CD8-positive, alpha-beta memory T cell (primary cell): ENCODE measurements at regions not wholly inside any gene's neighbourhood (a gene's known extent, or its start where the extent isn't known, plus 50 kb on each side); places are given as distances from the start of the nearest gene placed in this dataset.

ENCODE experiments used
- CTCF ChIA-PET: fragments of 350-600 bp; sonication (Branson Sonifier 250); formaldehyde crosslinking; loops from one replicate; lab custom pipeline; 2021; ENCODE audit warnings: antibody characterized with exemption; lab: Charles Lee
- POLR2A ChIA-PET: fragments of 350-600 bp; sonication (Branson Sonifier 250); formaldehyde crosslinking; loops from one replicate; lab custom pipeline; 2021; ENCODE audit warnings: antibody characterized with exemption; lab: Charles Lee
- DNase-seq, 5 donors: peaks; one replicate each; pipeline versions ENCODE4 v3.0.0 to v3.0.0-alpha.2; 2020 to 2022; ENCODE audit warnings: mixed read lengths in 1 of 5
- H3K27ac ChIP-seq: one replicate; pipeline ENCODE4 v1.7.0; 2013; ENCODE audit warnings: low read depth, mild to moderate bottlenecking, low read length, moderate library complexity
- H3K27me3 ChIP-seq: 2 replicates; pipeline ENCODE4 v1.7.0; 2013; ENCODE audit warnings: low read length, mild to moderate bottlenecking; ENCODE audit not compliant: insufficient read depth, poor library complexity, severe bottlenecking
- H3K36me3 ChIP-seq: 2 replicates; pipeline ENCODE4 v1.7.0; 2013; ENCODE audit warnings: mild to moderate bottlenecking, low read length, moderate library complexity; ENCODE audit not compliant: insufficient read depth
- H3K4me1 ChIP-seq: 2 replicates; pipeline ENCODE4 v1.7.0; 2013; ENCODE audit warnings: mild to moderate bottlenecking, low read length, moderate library complexity; ENCODE audit not compliant: insufficient read depth
- H3K4me3 ChIP-seq: 2 replicates; pipeline ENCODE4 v1.7.0; 2013; ENCODE audit warnings: mild to moderate bottlenecking, low read length
- H3K9me3 ChIP-seq: 2 replicates; pipeline ENCODE4 v1.7.0; 2013; ENCODE audit warnings: mild to moderate bottlenecking, low read length
- H3K27ac Mint-ChIP-seq, 8 donors: one replicate each; pipeline ENCODE4 v1.8.0; 2020 to 2021; ENCODE audit warnings: mixed read lengths in 8 of 8, mild to moderate bottlenecking in 6 of 8, inconsistent platforms in 3 of 8, moderate library complexity in 3 of 8
- H3K27me3 Mint-ChIP-seq, 2 donors: one replicate each; pipeline ENCODE4 v1.8.0; 2020 to 2021; ENCODE audit warnings: mixed read lengths in 2 of 2, mild to moderate bottlenecking in 1 of 2, moderate library complexity in 1 of 2
- H3K36me3 Mint-ChIP-seq, 3 donors: one replicate each; pipeline ENCODE4 v1.8.0; 2020 to 2021; ENCODE audit warnings: mixed read lengths in 3 of 3, inconsistent platforms in 1 of 3, mild to moderate bottlenecking in 1 of 3
- H3K4me1 Mint-ChIP-seq, 3 donors: one replicate each; pipeline ENCODE4 v1.8.0; 2020 to 2021; ENCODE audit warnings: mixed read lengths in 3 of 3, inconsistent platforms in 1 of 3, mild to moderate bottlenecking in 1 of 3
- H3K4me3 Mint-ChIP-seq, 7 donors: one replicate each; pipeline ENCODE4 v1.8.0; 2020 to 2021; ENCODE audit warnings: mixed read lengths in 7 of 7, mild to moderate bottlenecking in 6 of 7, moderate library complexity in 4 of 7, inconsistent platforms in 2 of 7
- H3K9me3 Mint-ChIP-seq, 5 donors: one replicate each; pipeline ENCODE4 v1.8.0; 2020 to 2022; ENCODE audit warnings: mixed read lengths in 5 of 5, mild to moderate bottlenecking in 3 of 5, moderate library complexity in 2 of 5, inconsistent platforms in 1 of 5

DNA sequence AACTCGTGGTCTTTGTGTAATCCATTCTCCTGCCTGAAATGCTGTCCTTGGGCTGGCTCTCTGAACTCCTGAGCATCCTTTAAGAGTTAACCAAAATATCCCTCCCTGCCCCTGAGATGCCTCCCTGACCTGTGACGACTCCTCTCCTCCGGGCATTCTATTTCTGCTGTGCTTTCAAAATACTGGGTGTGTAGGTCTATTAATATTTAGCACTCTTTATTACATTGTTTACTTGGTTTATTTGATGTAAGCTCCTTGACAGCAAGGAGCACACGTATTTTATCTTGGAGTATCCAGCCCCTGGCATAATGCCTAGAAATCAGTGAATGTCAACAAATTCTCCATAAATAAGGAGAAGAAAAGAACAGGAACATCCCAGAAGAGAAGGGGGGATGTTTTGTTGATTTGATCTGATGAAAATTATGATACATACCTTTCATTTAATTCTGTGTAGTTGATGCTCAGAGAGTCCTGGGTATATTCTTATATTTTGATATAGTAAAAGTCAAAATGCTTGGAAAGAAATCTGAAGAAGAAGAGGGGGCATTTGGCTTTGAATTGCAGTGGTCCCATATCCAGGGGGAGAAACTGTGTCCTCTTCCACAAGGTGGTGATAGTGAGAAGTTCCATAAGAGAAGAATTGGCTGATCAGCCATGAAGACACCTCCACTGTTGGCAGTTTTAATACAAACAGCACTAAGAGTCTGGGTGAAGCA lies 107.7 kb upstream of the MPP7 start:
- POLR2A ChIA-PET: no interaction called here
- peaks cover 0 to 8% (median 5%) of the 10 kb centered on the region in 5 donors for H3K9me3 Mint-ChIP-seq
- CTCF ChIA-PET: no interaction called here

DNA sequence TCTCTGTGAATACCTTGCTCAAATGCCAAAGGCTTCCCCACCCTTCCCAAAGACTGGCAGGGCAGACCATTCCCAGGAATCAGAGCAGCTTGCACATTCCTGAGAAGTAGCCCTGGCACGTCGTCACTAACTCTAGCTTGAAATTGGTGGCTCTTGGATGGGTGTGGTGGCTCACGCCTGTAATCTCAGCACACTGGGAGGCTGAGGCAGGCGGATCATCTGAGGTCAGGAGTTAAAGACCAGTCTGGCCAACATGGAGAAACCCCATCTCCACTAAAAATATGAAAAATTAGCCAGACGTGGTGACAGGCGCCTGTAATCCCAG lies 108.2 kb upstream of the MPP7 start:
- H3K4me3 ChIP-seq: no peak overlapping the region
- Mint-ChIP-seq H3K9me3 (peaks cover 0 to 8% (median 7%) of the 10 kb centered on the region in 5 donors), H3K27ac (no peak overlapping the region), H3K4me1 (no peaks in the 10 kb centered on the region), H3K27me3 (peaks cover 26 to 42% of the 10 kb centered on the region in 2 donors), H3K4me3 (no peak overlapping the region), H3K36me3 (peaks cover 0 to 9% (median 5%) of the 10 kb centered on the region in 3 donors)
- H3K27ac ChIP-seq: no peak overlapping the region
- H3K9me3 ChIP-seq: no peaks in the 10 kb centered on the region
- POLR2A ChIA-PET: no interaction called here
- no peaks in the 10 kb centered on the region for H3K36me3 ChIP-seq
- H3K27me3 ChIP-seq: no peaks in the 10 kb centered on the region
- DNase-seq: no peak
- H3K4me1 ChIP-seq: no peaks in the 10 kb centered on the region
- CTCF ChIA-PET: no interaction called here

More for the DNA sequence above, 107.7 kb upstream of the MPP7 start:
- no peaks in the 10 kb centered on the region for H3K4me1 Mint-ChIP-seq
- no peak overlapping the region for H3K27ac ChIP-seq
- peak overlapping the region in 1 of 8 donors; percentile 86 for H3K27ac Mint-ChIP-seq
- H3K4me1 ChIP-seq: no peaks in the 10 kb centered on the region
- no peaks in the 10 kb centered on the region for H3K9me3 ChIP-seq
- H3K36me3 Mint-ChIP-seq: peaks cover 0 to 9% (median 5%) of the 10 kb centered on the region in 3 donors
- H3K4me3 Mint-ChIP-seq: no peak overlapping the region
- peaks cover 26 to 42% of the 10 kb centered on the region in 2 donors for H3K27me3 Mint-ChIP-seq
- H3K36me3 ChIP-seq: no peaks in the 10 kb centered on the region
- DNase-seq: no peak
- no peaks in the 10 kb centered on the region for H3K27me3 ChIP-seq
- no peak overlapping the region for H3K4me3 ChIP-seq

DNA sequence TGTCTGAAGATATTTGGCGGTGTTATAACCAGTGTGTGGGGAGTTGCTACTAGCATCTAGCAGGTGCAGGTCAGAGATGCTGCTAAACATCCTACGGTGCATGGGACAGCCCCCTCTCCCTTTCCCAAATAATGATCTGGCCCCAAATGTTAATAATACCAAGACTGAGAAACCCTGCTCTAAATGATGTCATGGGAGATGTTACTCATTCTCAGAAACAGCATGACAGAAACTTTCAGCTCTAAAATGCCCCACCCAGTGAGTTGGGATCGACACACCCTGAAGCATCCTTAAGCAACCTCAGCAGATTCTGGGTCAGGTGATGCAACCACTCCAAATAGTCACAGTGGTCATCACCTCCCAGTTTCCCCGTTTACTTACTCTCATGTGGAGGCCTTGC lies 108.8 kb upstream of the MPP7 start:
- ChIA-PET CTCF (no interaction called here), POLR2A (no interaction called here)
- peaks cover 0 to 8% (median 7%) of the 10 kb centered on the region in 5 donors for H3K9me3 Mint-ChIP-seq
- no peak for DNase-seq
- no peaks in the 10 kb centered on the region for H3K4me1 Mint-ChIP-seq
- peaks cover 0 to 9% (median 5%) of the 10 kb centered on the region in 3 donors for H3K36me3 Mint-ChIP-seq
- Histone ChIP-seq H3K4me3 (no peak overlapping the region), H3K9me3 (no peaks in the 10 kb centered on the region), H3K4me1 (no peaks in the 10 kb centered on the region), H3K27me3 (no peaks in the 10 kb centered on the region), H3K27ac (no peak overlapping the region), H3K36me3 (no peaks in the 10 kb centered on the region)
- H3K27ac Mint-ChIP-seq: no peak overlapping the region
- H3K4me3 Mint-ChIP-seq: no peak overlapping the region
- H3K27me3 Mint-ChIP-seq: peaks cover 28 to 42% of the 10 kb centered on the region in 2 donors

DNA sequence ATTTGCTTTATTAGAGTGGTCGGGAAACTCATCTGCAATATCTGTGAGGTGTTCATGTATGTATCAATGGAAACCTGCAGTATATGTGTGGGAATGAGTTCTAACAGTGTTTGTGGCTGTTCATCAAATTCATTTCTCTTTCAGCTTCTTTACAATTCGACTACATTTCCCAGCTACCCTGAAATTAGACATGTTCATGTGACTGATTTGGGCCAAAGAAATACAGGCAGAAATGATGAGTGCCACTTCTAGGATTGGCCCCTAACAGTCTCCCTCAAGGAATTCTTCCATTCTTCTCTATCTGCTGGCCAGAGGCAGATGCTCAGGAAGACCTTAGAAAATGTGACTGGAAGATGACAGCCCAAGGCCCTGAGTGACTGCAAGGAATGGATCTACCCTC lies 114.8 kb upstream of the WAC start:
- no peak for DNase-seq
- no peak overlapping the region for H3K4me3 Mint-ChIP-seq

DNA sequence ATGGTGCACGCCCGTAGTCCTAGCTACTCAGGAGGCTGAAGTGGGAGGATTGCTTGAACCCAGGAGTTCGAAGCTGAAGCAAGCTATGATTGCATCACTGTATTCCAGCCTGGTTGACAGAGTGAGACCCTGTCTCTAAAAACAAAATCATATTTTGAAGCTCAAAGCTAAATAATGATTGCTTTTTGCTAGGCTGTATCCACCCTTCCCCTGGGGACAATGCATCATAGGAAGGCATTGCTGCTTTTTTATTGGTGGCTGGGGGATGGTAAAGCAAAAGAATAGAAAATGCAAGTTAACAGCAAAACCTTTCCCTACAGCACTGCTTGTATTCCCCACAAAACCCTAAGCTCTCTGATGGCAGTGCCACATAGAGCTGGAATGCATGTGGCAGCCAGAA lies 107.5 kb upstream of the WAC start:
- Mint-ChIP-seq H3K36me3 (peaks cover 0 to 3% (median 0%) of the 10 kb centered on the region in 3 donors), H3K27me3 (peaks cover 8 to 24% of the 10 kb centered on the region in 2 donors), H3K27ac (no peak overlapping the region), H3K9me3 (peaks cover 0 to 2% (median 0%) of the 10 kb centered on the region in 5 donors), H3K4me1 (no peaks in the 10 kb centered on the region), H3K4me3 (no peak overlapping the region)
- no peaks in the 10 kb centered on the region for H3K9me3 ChIP-seq
- H3K27me3 ChIP-seq: no peaks in the 10 kb centered on the region
- no peaks in the 10 kb centered on the region for H3K36me3 ChIP-seq
- no peak overlapping the region for H3K27ac ChIP-seq
- ChIA-PET POLR2A (interaction anchor here (0.6 kb wide), 1 partner anchor 133 kb away, joined by 3 read pairs; no protein-coding TSS in a partner anchor), CTCF (interaction anchor here (1.3 kb wide), 1 partner anchor 185 kb away, joined by 3 read pairs; no protein-coding TSS in a partner anchor)
- H3K4me3 ChIP-seq: no peak overlapping the region
- DNase-seq: no peak
- no peaks in the 10 kb centered on the region for H3K4me1 ChIP-seq

More for the DNA sequence above, 114.8 kb upstream of the WAC start:
- Histone ChIP-seq H3K27ac (no peak overlapping the region), H3K4me1 (no peaks in the 10 kb centered on the region), H3K36me3 (no peaks in the 10 kb centered on the region), H3K9me3 (no peaks in the 10 kb centered on the region), H3K27me3 (no peaks in the 10 kb centered on the region), H3K4me3 (no peak overlapping the region)
- peaks cover 0 to 11% (median 0%) of the 10 kb centered on the region in 3 donors for H3K36me3 Mint-ChIP-seq
- POLR2A ChIA-PET: no interaction called here
- H3K27me3 Mint-ChIP-seq: peaks cover 25 to 44% of the 10 kb centered on the region in 2 donors
- H3K4me1 Mint-ChIP-seq: no peaks in the 10 kb centered on the region
- H3K9me3 Mint-ChIP-seq: peaks cover 0 to 7% (median 4%) of the 10 kb centered on the region in 5 donors
- CTCF ChIA-PET: no interaction called here
- no peak overlapping the region for H3K27ac Mint-ChIP-seq

DNA sequence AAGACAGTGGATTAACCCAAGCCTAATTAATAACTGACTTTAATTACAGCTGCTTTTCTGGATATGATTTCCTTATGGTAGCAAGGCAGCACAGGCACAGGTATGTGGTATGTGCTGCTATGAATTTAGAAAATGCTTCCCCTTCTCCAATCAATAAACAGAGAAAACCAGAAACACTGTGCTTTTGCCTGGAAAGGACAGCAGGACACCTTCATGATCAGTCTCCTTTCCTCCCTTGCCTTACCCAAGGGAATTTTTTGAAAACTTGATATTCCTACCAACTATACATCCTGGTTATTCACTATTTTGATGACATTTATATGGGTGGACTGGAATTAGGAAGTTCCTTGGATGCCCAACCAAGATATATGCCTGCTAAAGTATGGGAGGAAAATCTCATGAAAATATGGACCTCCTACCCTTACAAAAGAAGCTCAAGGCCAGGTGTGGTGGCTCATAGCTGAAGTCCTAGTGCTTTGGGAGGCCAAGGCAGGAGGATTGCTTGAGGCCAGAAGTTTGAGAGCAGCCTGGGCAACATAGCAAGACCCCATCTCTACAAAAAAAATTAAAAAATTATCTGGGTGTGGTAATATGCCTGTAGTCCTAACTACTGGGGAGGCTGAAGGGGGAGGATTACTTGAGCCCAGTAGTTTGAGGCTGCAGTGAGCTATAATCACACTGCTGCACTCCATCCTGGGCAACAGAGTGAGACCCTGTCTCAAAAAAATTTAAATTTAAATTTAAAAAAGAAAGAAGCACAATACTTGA lies 106.3 kb upstream of the WAC start:
- peaks cover 8 to 18% of the 10 kb centered on the region in 2 donors for H3K27me3 Mint-ChIP-seq
- no peak overlapping the region for H3K4me3 ChIP-seq
- H3K4me3 Mint-ChIP-seq: no peak overlapping the region
- ChIA-PET POLR2A (no interaction called here), CTCF (interaction anchor here (1.3 kb wide), 1 partner anchor 184 kb away, joined by 3 read pairs; no protein-coding TSS in a partner anchor)
- no peaks in the 10 kb centered on the region for H3K9me3 ChIP-seq
- H3K27ac ChIP-seq: no peak overlapping the region
- no peak overlapping the region for H3K27ac Mint-ChIP-seq
- H3K4me1 ChIP-seq: no peaks in the 10 kb centered on the region
- peaks cover 0 to 6% (median 0%) of the 10 kb centered on the region in 3 donors for H3K36me3 Mint-ChIP-seq
- H3K4me1 Mint-ChIP-seq: no peaks in the 10 kb centered on the region
- no peak for DNase-seq
- no peaks in the 10 kb centered on the region for H3K27me3 ChIP-seq
- H3K9me3 Mint-ChIP-seq: peaks cover 0 to 2% (median 0%) of the 10 kb centered on the region in 5 donors
- H3K36me3 ChIP-seq: no peaks in the 10 kb centered on the region

DNA sequence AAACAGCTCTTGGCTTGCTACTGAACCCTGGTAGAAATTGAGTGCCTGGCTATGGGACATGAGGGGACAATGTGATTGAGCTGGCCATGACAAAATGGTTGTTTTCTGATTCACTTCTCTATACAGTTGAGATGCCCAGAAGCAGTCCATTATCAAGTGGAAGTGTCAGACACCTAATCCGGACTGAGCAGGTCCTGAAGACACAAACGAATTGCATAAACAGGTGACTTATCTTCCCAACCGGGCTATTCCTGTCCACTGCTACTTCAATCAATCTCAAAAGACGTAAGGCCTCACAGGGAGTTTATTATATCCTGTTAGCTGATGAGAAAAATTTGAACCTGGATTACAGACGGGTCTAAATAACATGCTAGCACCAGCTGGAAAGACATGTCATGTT lies 105.5 kb upstream of the WAC start:
- CTCF ChIA-PET: no interaction called here
- H3K27me3 ChIP-seq: no peaks in the 10 kb centered on the region
- POLR2A ChIA-PET: no interaction called here
- no peaks in the 10 kb centered on the region for H3K4me1 ChIP-seq
- no peak overlapping the region for H3K4me3 ChIP-seq
- DNase-seq: no peak
- no peak overlapping the region for H3K27ac ChIP-seq
- H3K36me3 Mint-ChIP-seq: peaks cover 0 to 6% (median 0%) of the 10 kb centered on the region in 3 donors
- H3K27ac Mint-ChIP-seq: no peak overlapping the region
- peaks cover 11 to 23% of the 10 kb centered on the region in 2 donors for H3K27me3 Mint-ChIP-seq
- no peaks in the 10 kb centered on the region for H3K36me3 ChIP-seq
- H3K4me3 Mint-ChIP-seq: no peak overlapping the region
- peaks cover 0 to 2% (median 0%) of the 10 kb centered on the region in 5 donors for H3K9me3 Mint-ChIP-seq
- H3K4me1 Mint-ChIP-seq: peaks cover 4 to 7% (median 5%) of the 10 kb centered on the region in 3 donors
- H3K9me3 ChIP-seq: no peaks in the 10 kb centered on the region

DNA sequence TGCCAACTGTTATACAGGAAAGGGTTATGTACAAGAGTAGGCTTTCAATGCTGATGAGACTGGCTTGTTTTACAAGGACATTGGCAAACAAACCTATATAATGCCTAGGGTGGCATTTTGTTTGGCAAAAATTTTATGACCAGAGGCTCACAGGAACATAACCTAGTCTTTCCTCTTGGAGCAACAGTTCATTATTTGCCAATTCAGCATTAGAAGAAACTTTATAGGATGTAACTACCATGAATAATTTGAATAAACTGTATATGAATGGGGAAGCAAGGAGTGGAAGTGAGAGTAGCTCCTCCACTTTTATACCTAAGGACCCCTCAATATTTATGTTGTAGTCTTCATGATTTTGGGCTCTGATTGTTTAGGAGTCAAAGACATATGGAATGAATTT lies 103.9 kb upstream of the WAC start:
- Mint-ChIP-seq H3K4me3 (no peak overlapping the region), H3K27me3 (peaks cover 9 to 16% of the 10 kb centered on the region in 2 donors), H3K27ac (no peak overlapping the region), H3K9me3 (peaks cover 0 to 2% (median 0%) of the 10 kb centered on the region in 5 donors), H3K4me1 (peaks cover 6 to 10% (median 7%) of the 10 kb centered on the region in 3 donors), H3K36me3 (peaks cover 0 to 6% (median 0%) of the 10 kb centered on the region in 3 donors)
- no peak overlapping the region for H3K4me3 ChIP-seq
- H3K9me3 ChIP-seq: no peaks in the 10 kb centered on the region
- POLR2A ChIA-PET: no interaction called here
- no peaks in the 10 kb centered on the region for H3K36me3 ChIP-seq
- CTCF ChIA-PET: no interaction called here
- no peaks in the 10 kb centered on the region for H3K4me1 ChIP-seq
- DNase-seq: no peak
- H3K27ac ChIP-seq: no peak overlapping the region
- H3K27me3 ChIP-seq: no peaks in the 10 kb centered on the region
